ENCODE measurements at regions not wholly inside any gene's neighbourhood (a gene's known extent, or its start where the extent isn't known, plus 50 kb on each side); places are given as distances from the start of the nearest gene placed in this dataset.
A peak's percentile ranks its signal among the peaks of the same experiment; 100 is the strongest.

GRCh38 chr17:62899361-62899760 lies 66.7 kb upstream of the TANC2 start:
- Histone ChIP-seq H3K4me3 (no peak overlapping the region), H3K36me3 (replicated peaks in 1 of 2; ENCODE audit: insufficient read depth in 1 of 2, low read depth in 2 of 2) (no peaks in the 10 kb centered on the region), H3K4me1 (no peaks in the 10 kb centered on the region), H3K27me3 (no peaks in the 10 kb centered on the region), H3K27ac (no peak overlapping the region), H3K9me3 (no peaks in the 10 kb centered on the region)
- DNase-seq (peak in 1 of 4 donors; percentile 50), ATAC-seq (no peak)
- intact Hi-C loops (cut with DNase I) = no loop called here
- 67 to 72% methylated on average over 6 of the region's 6 CpGs for WGBS, 2 donors
- no peak for TF ChIP-seq CTCF (IDR thresholded peaks at IDR 0.05)
- no peak for TF ChIP-seq POLR2A (IDR thresholded peaks at IDR 0.05)

- no peak for DNase-seq
- H3K27me3 ChIP-seq = no peaks in the 10 kb centered on the region
- H3K4me1 ChIP-seq = no peaks in the 10 kb centered on the region
- intact Hi-C loops (cut with DNase I) = no loop called here
- H3K4me3 ChIP-seq = no peak overlapping the region
- H3K9me3 ChIP-seq = no peaks in the 10 kb centered on the region
- TF ChIP-seq CTCF (IDR thresholded peaks at IDR 0.05) (no peak), POLR2A (IDR thresholded peaks at IDR 0.05) (no peak)
- H3K36me3 ChIP-seq (replicated peaks in 1 of 2; ENCODE audit: insufficient read depth in 1 of 2, low read depth in 2 of 2) = no peaks in the 10 kb centered on the region
- WGBS, 2 donors = 63 to 66% methylated on average over 13 of the region's 13 CpGs
- ATAC-seq = no peak
- H3K27ac ChIP-seq = no peak overlapping the region
Observed at GRCh38 chr17:62898239-62898864, 67.7 kb upstream of the TANC2 start.

GRCh38 chr17:62897706-62898105 lies 68.3 kb upstream of the TANC2 start:
- WGBS, 2 donors = 55 to 58% methylated on average over 2 of the region's 2 CpGs
- intact Hi-C loops (cut with DNase I) = no loop called here
- Histone ChIP-seq H3K4me1 (no peaks in the 10 kb centered on the region), H3K4me3 (no peak overlapping the region), H3K27me3 (no peaks in the 10 kb centered on the region), H3K9me3 (no peaks in the 10 kb centered on the region), H3K36me3 (replicated peaks in 1 of 2; ENCODE audit: insufficient read depth in 1 of 2, low read depth in 2 of 2) (no peaks in the 10 kb centered on the region), H3K27ac (no peak overlapping the region)
- TF ChIP-seq CTCF (IDR thresholded peaks at IDR 0.05) = no peak
- no peak for TF ChIP-seq POLR2A (IDR thresholded peaks at IDR 0.05)
- DNase-seq = no peak
- no peak for ATAC-seq

GRCh38 chr17:62895320-62896301 lies 70.4 kb upstream of the TANC2 start:
- Histone ChIP-seq H3K4me3 (no peak overlapping the region), H3K27me3 (no peaks in the 10 kb centered on the region), H3K27ac (peak overlapping the region in 1 of 4 donors; percentile 51), H3K4me1 (no peaks in the 10 kb centered on the region), H3K36me3 (replicated peaks in 1 of 2; ENCODE audit: insufficient read depth in 1 of 2, low read depth in 2 of 2) (no peaks in the 10 kb centered on the region), H3K9me3 (no peaks in the 10 kb centered on the region)
- ATAC-seq (no peak), DNase-seq (peak in 1 of 4 donors; percentile 27)
- 64 to 78% methylated on average over 11 of the region's 11 CpGs for WGBS, 2 donors
- intact Hi-C loops (cut with DNase I) = no loop called here
- TF ChIP-seq POLR2A (IDR thresholded peaks at IDR 0.05) (peak in 1 of 3 donors; percentile 18), CTCF (IDR thresholded peaks at IDR 0.05) (no peak)

Measured in body of pancreas (tissue), 4 donors.